ENCODE measurements at regions not wholly inside any gene's neighbourhood (a gene's known extent, or its start where the extent isn't known, plus 50 kb on each side); places are given as distances from the start of the nearest gene placed in this dataset.
A peak's percentile ranks its signal among the peaks of the same experiment; 100 is the strongest.

DNA sequence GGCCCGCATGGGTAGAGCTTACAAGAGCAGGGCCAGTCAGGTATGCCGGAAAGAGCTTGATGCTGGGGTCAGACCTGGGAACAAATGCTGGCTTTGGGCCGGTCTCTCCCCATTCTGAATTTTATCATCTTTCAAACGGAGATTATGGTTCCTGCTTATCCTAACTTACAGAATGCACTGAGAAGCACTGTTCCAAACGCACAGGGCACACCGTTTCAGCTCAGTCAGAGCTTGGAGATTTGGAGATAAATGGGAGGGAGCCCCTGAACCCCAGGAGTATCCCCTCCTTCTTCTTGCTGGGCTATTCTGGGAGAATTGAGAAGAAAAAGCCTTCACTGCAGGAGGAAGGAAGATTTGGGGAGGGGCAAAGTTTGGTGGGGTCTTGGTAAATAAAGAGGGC is 169.4 kb downstream of the DDX1 start:
- H3K79me1 ChIP-seq (ENCODE audit: low read length): peaks cover 1% of the 10 kb centered on the region
- H2AK5ac ChIP-seq (ENCODE audit: low read length): no peak overlapping the region
- H2BK5ac ChIP-seq (ENCODE audit: low read depth, low read length, poor library complexity): no peak overlapping the region
- H3K4ac ChIP-seq (ENCODE audit: low read depth, low read length): no peak overlapping the region
- peaks cover 0 to 1% of the 10 kb centered on the region in 2 experiments for H3K36me3 ChIP-seq (ENCODE audit: control insufficient read depth in 1 of 2, insufficient read depth in 2 of 2, low read length in 2 of 2)
- no peak overlapping the region for H2AFZ ChIP-seq (ENCODE audit: insufficient read depth, low read length, poor library complexity)
- DNase-seq: no peak
- no peak overlapping the region for H4K91ac ChIP-seq (ENCODE audit: low read depth, low read length)
- no peak overlapping the region for H2BK120ac ChIP-seq (ENCODE audit: insufficient read depth, low read length, poor library complexity)
- peaks cover 13% of the 10 kb centered on the region in 2 experiments for H3K4me1 ChIP-seq (ENCODE audit: control insufficient read depth in 1 of 2, insufficient read depth in 2 of 2, low read length in 2 of 2)
- no peak overlapping the region for H3K9ac ChIP-seq (ENCODE audit: low read length)
- H4K8ac ChIP-seq (ENCODE audit: low read depth, low read length): no peak overlapping the region
- no peaks in the 10 kb centered on the region for H3K79me2 ChIP-seq (ENCODE audit: control insufficient read depth, insufficient read depth, low read length, poor library complexity)
- H3K14ac ChIP-seq (ENCODE audit: low read length): no peak overlapping the region
- no peak overlapping the region for H3K4me3 ChIP-seq (ENCODE audit: low read depth, low read length)
- H2BK12ac ChIP-seq (ENCODE audit: low read length): no peak overlapping the region
- H3K18ac ChIP-seq (ENCODE audit: low read length): no peak overlapping the region
- H3K9me3 ChIP-seq (ENCODE audit: insufficient read depth, low read depth, low read length): peaks cover 3% of the 10 kb centered on the region
- H3K27ac ChIP-seq (ENCODE audit: low read depth, low read length): no peak overlapping the region
- H3K27me3 ChIP-seq (ENCODE audit: insufficient read depth, low read length): no peaks in the 10 kb centered on the region
- no CpG with 5 or more reads among the region's 6 CpGs for WGBS (ENCODE audit: extremely low coverage, insufficient coverage, insufficient read length)
- no peak overlapping the region for H3K23ac ChIP-seq (ENCODE audit: low read length)
- H4K12ac ChIP-seq (ENCODE audit: low read depth, low read length): no peak overlapping the region
- H3K4me2 ChIP-seq (ENCODE audit: low read length): no peak overlapping the region

GRCh38 chr2:15761910-15762309 is 170.2 kb downstream of the DDX1 start:
- Histone ChIP-seq H3K36me3 (ENCODE audit: control insufficient read depth in 1 of 2, insufficient read depth in 2 of 2, low read length in 2 of 2) (peaks cover 0 to 1% of the 10 kb centered on the region in 2 experiments), H2AFZ (ENCODE audit: insufficient read depth, low read length, poor library complexity) (no peak overlapping the region), H3K79me2 (ENCODE audit: control insufficient read depth, insufficient read depth, low read length, poor library complexity) (no peaks in the 10 kb centered on the region), H3K9me3 (ENCODE audit: insufficient read depth, low read depth, low read length) (peaks cover 3% of the 10 kb centered on the region), H3K23ac (ENCODE audit: low read length) (no peak overlapping the region), H2BK12ac (ENCODE audit: low read length) (no peak overlapping the region), H3K14ac (ENCODE audit: low read length) (no peak overlapping the region), H3K4me2 (ENCODE audit: low read length) (no peak overlapping the region), H4K8ac (ENCODE audit: low read depth, low read length) (no peak overlapping the region), H3K27ac (ENCODE audit: low read depth, low read length) (no peak overlapping the region), H3K79me1 (ENCODE audit: low read length) (no peaks in the 10 kb centered on the region), H3K27me3 (ENCODE audit: insufficient read depth, low read length) (no peaks in the 10 kb centered on the region), H3K9ac (ENCODE audit: low read length) (no peak overlapping the region), H2BK5ac (ENCODE audit: low read depth, low read length, poor library complexity) (no peak overlapping the region), H3K18ac (ENCODE audit: low read length) (no peak overlapping the region), H2AK5ac (ENCODE audit: low read length) (no peak overlapping the region), H4K12ac (ENCODE audit: low read depth, low read length) (no peak overlapping the region), H2BK120ac (ENCODE audit: insufficient read depth, low read length, poor library complexity) (no peak overlapping the region), H3K4me1 (ENCODE audit: control insufficient read depth in 1 of 2, insufficient read depth in 2 of 2, low read length in 2 of 2) (peaks cover 16 to 18% of the 10 kb centered on the region in 2 experiments), H3K4me3 (ENCODE audit: low read depth, low read length) (no peak overlapping the region), H4K91ac (ENCODE audit: low read depth, low read length) (no peak overlapping the region), H3K4ac (ENCODE audit: low read depth, low read length) (no peak overlapping the region)
- DNase-seq: no peak
- no CpG with 5 or more reads among the region's 3 CpGs for WGBS (ENCODE audit: extremely low coverage, insufficient coverage, insufficient read length)

- no peak overlapping the region for H2BK120ac ChIP-seq (ENCODE audit: insufficient read depth, low read length, poor library complexity)
- no peaks in the 10 kb centered on the region for H3K79me1 ChIP-seq (ENCODE audit: low read length)
- no peak overlapping the region for H3K27ac ChIP-seq (ENCODE audit: low read depth, low read length)
- no peak overlapping the region for H3K4ac ChIP-seq (ENCODE audit: low read depth, low read length)
- peaks cover 16 to 19% of the 10 kb centered on the region in 2 experiments for H3K4me1 ChIP-seq (ENCODE audit: control insufficient read depth in 1 of 2, insufficient read depth in 2 of 2, low read length in 2 of 2)
- no peak overlapping the region for H2AK5ac ChIP-seq (ENCODE audit: low read length)
- H3K4me2 ChIP-seq (ENCODE audit: low read length): no peak overlapping the region
- no peak overlapping the region for H4K91ac ChIP-seq (ENCODE audit: low read depth, low read length)
- H3K4me3 ChIP-seq (ENCODE audit: low read depth, low read length): no peak overlapping the region
- no peaks in the 10 kb centered on the region for H3K79me2 ChIP-seq (ENCODE audit: control insufficient read depth, insufficient read depth, low read length, poor library complexity)
- no CpG with 5 or more reads among the region's 3 CpGs for WGBS (ENCODE audit: extremely low coverage, insufficient coverage, insufficient read length)
- no peak overlapping the region for H3K18ac ChIP-seq (ENCODE audit: low read length)
- no peak overlapping the region for H2BK12ac ChIP-seq (ENCODE audit: low read length)
- H4K12ac ChIP-seq (ENCODE audit: low read depth, low read length): no peak overlapping the region
- no peak overlapping the region for H3K23ac ChIP-seq (ENCODE audit: low read length)
- no peak overlapping the region for H4K8ac ChIP-seq (ENCODE audit: low read depth, low read length)
- no peak overlapping the region for H3K14ac ChIP-seq (ENCODE audit: low read length)
- peaks cover 0 to 1% of the 10 kb centered on the region in 2 experiments for H3K36me3 ChIP-seq (ENCODE audit: control insufficient read depth in 1 of 2, insufficient read depth in 2 of 2, low read length in 2 of 2)
- DNase-seq: no peak
- no peak overlapping the region for H2AFZ ChIP-seq (ENCODE audit: insufficient read depth, low read length, poor library complexity)
- no peak overlapping the region for H3K9ac ChIP-seq (ENCODE audit: low read length)
- no peak overlapping the region for H2BK5ac ChIP-seq (ENCODE audit: low read depth, low read length, poor library complexity)
- H3K9me3 ChIP-seq (ENCODE audit: insufficient read depth, low read depth, low read length): peaks cover 3% of the 10 kb centered on the region
- H3K27me3 ChIP-seq (ENCODE audit: insufficient read depth, low read length): no peaks in the 10 kb centered on the region
Measured at GRCh38 chr2:15762449-15762848, 170.8 kb downstream of the DDX1 start.

DNA sequence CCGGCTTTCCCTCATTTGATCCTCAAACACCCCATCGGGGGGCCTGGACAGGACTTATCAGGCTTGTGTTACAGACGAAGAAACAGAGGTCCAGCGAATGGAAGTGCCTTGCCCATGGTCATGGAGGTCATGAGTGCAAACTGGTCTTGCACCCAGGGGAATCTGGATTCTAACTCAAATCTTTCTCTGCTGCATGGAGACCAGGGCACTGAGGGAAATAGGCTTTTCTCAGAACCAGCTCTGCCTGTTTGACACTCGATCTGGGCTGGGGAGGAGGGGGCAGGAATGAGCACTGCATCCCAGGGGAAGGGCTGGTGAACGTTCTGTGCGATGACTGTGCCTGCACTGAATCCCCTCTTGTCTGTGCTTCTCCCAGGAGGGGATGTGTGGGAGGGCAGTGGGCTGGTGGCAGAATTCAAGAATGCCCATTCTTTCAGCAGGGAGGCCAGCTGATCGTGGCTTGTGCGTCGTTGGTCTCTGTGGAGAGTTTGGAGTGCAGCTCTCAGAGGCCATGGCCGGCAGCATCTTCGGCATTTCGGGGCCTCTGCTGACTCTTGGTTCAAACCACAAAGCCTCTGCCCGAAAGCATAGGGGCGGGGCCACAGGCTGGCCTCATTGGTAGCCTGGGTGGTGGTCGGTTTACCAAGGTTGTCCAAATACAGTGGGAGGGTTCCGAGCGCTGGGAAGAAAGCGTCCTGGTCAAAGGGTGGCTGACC is 171.6 kb downstream of the DDX1 start:
- Histone ChIP-seq H3K4me1 (ENCODE audit: control insufficient read depth in 1 of 2, insufficient read depth in 2 of 2, low read length in 2 of 2) (peaks cover 23% of the 10 kb centered on the region in 2 experiments), H4K8ac (ENCODE audit: low read depth, low read length) (no peak overlapping the region), H3K9ac (ENCODE audit: low read length) (no peak overlapping the region), H4K91ac (ENCODE audit: low read depth, low read length) (no peak overlapping the region), H2BK5ac (ENCODE audit: low read depth, low read length, poor library complexity) (no peak overlapping the region), H3K27me3 (ENCODE audit: insufficient read depth, low read length) (no peaks in the 10 kb centered on the region), H4K12ac (ENCODE audit: low read depth, low read length) (no peak overlapping the region), H2BK120ac (ENCODE audit: insufficient read depth, low read length, poor library complexity) (no peak overlapping the region), H3K4me3 (ENCODE audit: low read depth, low read length) (no peak overlapping the region), H3K14ac (ENCODE audit: low read length) (no peak overlapping the region), H3K36me3 (ENCODE audit: control insufficient read depth in 1 of 2, insufficient read depth in 2 of 2, low read length in 2 of 2) (peaks cover 0 to 1% of the 10 kb centered on the region in 2 experiments), H3K27ac (ENCODE audit: low read depth, low read length) (no peak overlapping the region), H3K18ac (ENCODE audit: low read length) (no peak overlapping the region), H3K4ac (ENCODE audit: low read depth, low read length) (no peak overlapping the region), H2AFZ (ENCODE audit: insufficient read depth, low read length, poor library complexity) (no peak overlapping the region), H3K79me1 (ENCODE audit: low read length) (peaks cover 2% of the 10 kb centered on the region), H3K9me3 (ENCODE audit: insufficient read depth, low read depth, low read length) (peaks cover 3% of the 10 kb centered on the region), H3K79me2 (ENCODE audit: control insufficient read depth, insufficient read depth, low read length, poor library complexity) (no peaks in the 10 kb centered on the region), H2BK12ac (ENCODE audit: low read length) (no peak overlapping the region), H3K23ac (ENCODE audit: low read length) (no peak overlapping the region), H2AK5ac (ENCODE audit: low read length) (no peak overlapping the region), H3K4me2 (ENCODE audit: low read length) (no peak overlapping the region)
- DNase-seq: peak in 1 of 2 donors; percentile 31
- no CpG with 5 or more reads among the region's 19 CpGs for WGBS (ENCODE audit: extremely low coverage, insufficient coverage, insufficient read length)

Measured in trophoblast cell (in vitro differentiated cells and primary cell).